HG02759 (cell line): ENCODE measurements at regions not wholly inside any gene's neighbourhood (a gene's known extent, or its start where the extent isn't known, plus 50 kb on each side); places are given as distances from the start of the nearest gene placed in this dataset.

Source experiments
- ATAC-seq: cut with Tn5 transposase; IDR thresholded peaks from one replicate; pipeline ENCODE4 v1.9.1; 2021; ENCODE audit warnings: mild to moderate bottlenecking, moderate library complexity; ENCODE audit not compliant: unreplicated experiment

- ATAC-seq, result no peak
These were observed 50.1 kb upstream of the ASAP2 start for GRCh38 chr2:9156483-9156882.

GRCh38 chr2:9154061-9154460, 52.6 kb upstream of the ASAP2 start:
- no peak for ATAC-seq

GRCh38 chr2:9153643-9153980, 53.0 kb upstream of the ASAP2 start:
- no peak for ATAC-seq

GRCh38 chr2:9152975-9153642, 53.5 kb upstream of the ASAP2 start:
- no peak for ATAC-seq

- ATAC-seq, result no peak
These were observed 55.7 kb upstream of the ASAP2 start for GRCh38 chr2:9150906-9151305.

- no peak for ATAC-seq
These were observed 56.1 kb upstream of the ASAP2 start for GRCh38 chr2:9150568-9150900.

- no peak for ATAC-seq
These were observed 56.7 kb upstream of the ASAP2 start for GRCh38 chr2:9149726-9150567.

GRCh38 chr2:9149388-9149660, 57.3 kb upstream of the ASAP2 start:
- ATAC-seq, result no peak

GRCh38 chr2:9146646-9147045, 60.0 kb upstream of the ASAP2 start:
- ATAC-seq, result no peak

GRCh38 chr2:9145752-9146430, 60.7 kb upstream of the ASAP2 start:
- no peak for ATAC-seq

- ATAC-seq, result no peak
These were observed 61.4 kb upstream of the ASAP2 start for GRCh38 chr2:9145109-9145751.

GRCh38 chr2:9144617-9145016, 62.0 kb upstream of the ASAP2 start:
- no peak for ATAC-seq

- ATAC-seq, result no peak
These were observed 62.6 kb upstream of the ASAP2 start for GRCh38 chr2:9144046-9144445.

- no peak for ATAC-seq
These were observed 63.3 kb upstream of the ASAP2 start for GRCh38 chr2:9143264-9143815.

GRCh38 chr2:9142551-9143263, 63.9 kb upstream of the ASAP2 start:
- peak; percentile 88 for ATAC-seq

GRCh38 chr2:9141706-9142460, 64.7 kb upstream of the ASAP2 start:
- ATAC-seq, result no peak

GRCh38 chr2:9141091-9141667, 65.4 kb upstream of the ASAP2 start:
- ATAC-seq, result no peak

GRCh38 chr2:9140645-9141044, 66.0 kb upstream of the ASAP2 start:
- ATAC-seq, result no peak

- peak; percentile 67 for ATAC-seq
These were observed 66.8 kb upstream of the ASAP2 start for GRCh38 chr2:9139491-9140443.
